Osteoblast (primary cell): ENCODE measurements at regions not wholly inside any gene's neighbourhood (a gene's known extent, or its start where the extent isn't known, plus 50 kb on each side); places are given as distances from the start of the nearest gene placed in this dataset.

Source experiments
- DNase-seq: peaks from one replicate; pipeline ENCODE4 v3.0.0; 2011; ENCODE audit warnings: low spot score, mixed read lengths; ENCODE audit not compliant: insufficient read length; ENCODE audit errors: missing footprints
- H2AFZ ChIP-seq: 2 replicates; pipeline ENCODE4 v1.6.0; 2011; ENCODE audit warnings: mild to moderate bottlenecking, low read length
- H3K27ac ChIP-seq: 2 replicates; pipeline ENCODE4 v1.5.1; 2011; ENCODE audit warnings: mild to moderate bottlenecking, low read depth, low read length, moderate library complexity
- H3K27me3 ChIP-seq: 2 replicates; pipeline ENCODE4 v1.6.0; 2012; ENCODE audit warnings: mild to moderate bottlenecking, control low read depth, inconsistent platforms, low read length, moderate library complexity; ENCODE audit not compliant: insufficient read depth
- H3K36me3 ChIP-seq: 2 replicates; pipeline ENCODE4 v1.5.1; 2011; ENCODE audit warnings: mild to moderate bottlenecking, low read length, control low read depth, moderate library complexity; ENCODE audit not compliant: insufficient read depth
- H3K4me1 ChIP-seq: 2 replicates; pipeline ENCODE4 v1.5.1; 2011; ENCODE audit warnings: mild to moderate bottlenecking, low read length, control low read depth, moderate library complexity; ENCODE audit not compliant: insufficient read depth
- H3K4me2 ChIP-seq: 2 replicates; pipeline ENCODE4 v1.6.0; 2011; ENCODE audit warnings: mild to moderate bottlenecking, low read length; ENCODE audit not compliant: insufficient read depth
- H3K4me3 ChIP-seq: fragments of 200-600 bp; sonication (generic); 3 replicates; pipeline ENCODE4 v1.5.1; 2012; ENCODE audit warnings: mild to moderate bottlenecking, low read length, inconsistent platforms; ENCODE audit not compliant: insufficient read depth
- H3K79me2 ChIP-seq: 2 replicates; pipeline ENCODE4 v1.6.0; 2012; ENCODE audit warnings: mild to moderate bottlenecking, low read length, control low read depth, inconsistent platforms; ENCODE audit not compliant: insufficient read depth
- H3K9me3 ChIP-seq: 2 replicates; pipeline ENCODE4 v1.5.1; 2011; ENCODE audit warnings: low read depth, low read length, control low read depth
- H4K20me1 ChIP-seq: 2 replicates; pipeline ENCODE4 v1.6.0; 2012; ENCODE audit warnings: mild to moderate bottlenecking, low read length, control low read depth; ENCODE audit not compliant: insufficient read depth
- CTCF ChIP-seq: IDR thresholded peaks from 2 replicates; pipeline ENCODE4 v1.5.1; 2011; ENCODE audit warnings: mild to moderate bottlenecking, low read depth, low read length, moderate library complexity; ENCODE audit errors: extremely low read depth

GRCh38 chr1:34578306-34578705 lies 176.5 kb upstream of the GJB5 start:
- H3K9me3 ChIP-seq: no peaks in the 10 kb centered on the region
- DNase-seq: no peak
- no peaks in the 10 kb centered on the region for H4K20me1 ChIP-seq
- TF ChIP-seq CTCF: no peak
- no peak overlapping the region for H2AFZ ChIP-seq
- no peaks in the 10 kb centered on the region for H3K4me1 ChIP-seq
- no peaks in the 10 kb centered on the region for H3K79me2 ChIP-seq
- no peak overlapping the region for H3K4me3 ChIP-seq
- H3K4me2 ChIP-seq: no peak overlapping the region
- H3K27ac ChIP-seq: no peak overlapping the region
- no peaks in the 10 kb centered on the region for H3K27me3 ChIP-seq
- no peaks in the 10 kb centered on the region for H3K36me3 ChIP-seq

GRCh38 chr1:34582356-34582755 lies 172.5 kb upstream of the GJB5 start:
- H3K27me3 ChIP-seq: no peaks in the 10 kb centered on the region
- TF ChIP-seq CTCF: no peak
- H3K4me3 ChIP-seq: no peak overlapping the region
- H3K9me3 ChIP-seq: no peaks in the 10 kb centered on the region
- no peaks in the 10 kb centered on the region for H3K4me1 ChIP-seq
- no peak overlapping the region for H3K4me2 ChIP-seq
- no peak for DNase-seq
- no peaks in the 10 kb centered on the region for H3K36me3 ChIP-seq
- no peaks in the 10 kb centered on the region for H3K79me2 ChIP-seq
- no peak overlapping the region for H3K27ac ChIP-seq
- H2AFZ ChIP-seq: no peak overlapping the region
- no peaks in the 10 kb centered on the region for H4K20me1 ChIP-seq

GRCh38 chr1:34587761-34588160 lies 167.1 kb upstream of the GJB5 start:
- Histone ChIP-seq H3K36me3 (no peaks in the 10 kb centered on the region), H3K4me1 (no peaks in the 10 kb centered on the region), H3K27ac (no peak overlapping the region), H3K4me3 (no peak overlapping the region), H3K4me2 (no peak overlapping the region), H4K20me1 (no peaks in the 10 kb centered on the region), H3K27me3 (no peaks in the 10 kb centered on the region), H3K79me2 (no peaks in the 10 kb centered on the region), H2AFZ (no peak overlapping the region), H3K9me3 (no peaks in the 10 kb centered on the region)
- no peak for DNase-seq
- TF ChIP-seq CTCF: no peak

- no peaks in the 10 kb centered on the region for H3K27me3 ChIP-seq
- H3K36me3 ChIP-seq: no peaks in the 10 kb centered on the region
- no peaks in the 10 kb centered on the region for H3K9me3 ChIP-seq
- DNase-seq: no peak
- H3K4me1 ChIP-seq: no peaks in the 10 kb centered on the region
- H3K4me2 ChIP-seq: no peak overlapping the region
- no peaks in the 10 kb centered on the region for H3K79me2 ChIP-seq
- H2AFZ ChIP-seq: no peak overlapping the region
- no peak overlapping the region for H3K27ac ChIP-seq
- no peak overlapping the region for H3K4me3 ChIP-seq
- no peak for TF ChIP-seq CTCF
- no peaks in the 10 kb centered on the region for H4K20me1 ChIP-seq
Measured at GRCh38 chr1:34590211-34590623, 164.6 kb upstream of the GJB5 start.
